Effector CD4-positive, alpha-beta T cell (primary cell): ENCODE measurements at regions not wholly inside any gene's neighbourhood (a gene's known extent, or its start where the extent isn't known, plus 50 kb on each side); places are given as distances from the start of the nearest gene placed in this dataset.

Experiments used
- DNase-seq: peaks from one replicate; pipeline ENCODE4 v3.0.0-alpha.2; 2020

DNA sequence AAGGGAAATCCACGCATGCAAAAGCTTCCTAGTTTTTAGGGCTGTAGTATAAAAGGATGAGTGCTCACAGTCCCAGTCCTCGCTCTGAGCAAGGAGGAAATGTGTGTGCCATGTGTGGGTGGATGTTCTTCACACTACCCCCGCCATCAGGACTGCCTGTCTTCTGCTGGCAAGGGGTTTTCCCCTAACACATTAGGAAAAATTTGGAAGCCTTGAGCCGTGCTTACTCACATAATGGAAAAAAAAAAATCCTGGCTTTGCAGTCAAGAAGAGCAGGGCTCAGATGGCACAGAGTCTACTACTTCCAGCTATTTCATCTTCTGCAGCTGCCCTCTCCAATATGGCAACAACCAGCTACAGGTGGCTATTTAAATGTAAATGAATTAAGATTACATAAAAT, 363.1 kb downstream of the PLPP3 start:
- no peak for DNase-seq

DNA sequence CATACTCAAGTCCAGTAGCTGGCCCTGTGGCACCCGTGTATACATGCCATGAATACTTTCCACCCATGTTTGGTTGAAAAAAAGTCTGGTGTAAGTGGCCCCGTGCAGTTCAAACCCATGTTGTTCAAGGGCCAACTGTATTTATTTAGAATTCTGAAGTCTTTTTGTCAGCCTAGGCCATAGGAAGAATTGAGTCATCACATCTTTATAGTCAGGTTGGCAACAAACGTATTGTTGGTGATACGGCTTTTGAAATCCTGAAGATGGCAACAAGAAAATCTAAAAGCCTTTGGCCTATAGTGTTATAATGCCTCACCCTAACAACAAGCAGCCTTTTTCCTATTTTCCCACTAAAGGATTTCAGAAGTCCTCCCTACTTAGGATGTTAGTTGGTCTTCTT, 363.6 kb downstream of the PLPP3 start:
- DNase-seq: no peak

GRCh38 chr1:56215086-56215485, 364.3 kb downstream of the PLPP3 start:
- no peak for DNase-seq

- DNase-seq: no peak
Observed at GRCh38 chr1:56213068-56213467, 366.3 kb downstream of the PLPP3 start.

DNA sequence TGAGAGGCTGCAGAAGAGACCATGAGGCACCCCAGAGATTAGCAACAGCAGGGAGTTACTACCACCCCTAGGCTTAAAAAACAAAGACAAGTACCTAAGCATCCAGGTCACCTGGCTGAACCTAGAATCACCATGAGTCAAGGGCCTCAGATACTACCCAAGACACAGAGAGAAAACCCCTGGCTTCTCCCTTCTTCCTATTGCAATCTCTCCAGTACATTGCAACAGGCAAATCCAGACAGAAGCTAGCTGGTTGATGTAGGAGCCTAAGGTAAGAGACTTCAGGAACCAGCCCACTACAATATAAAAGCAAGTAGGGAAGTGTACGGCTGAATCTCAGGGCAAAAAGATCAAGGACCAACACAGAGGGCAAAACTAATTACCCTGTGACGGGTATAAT, 367.2 kb downstream of the PLPP3 start:
- no peak for DNase-seq

DNA sequence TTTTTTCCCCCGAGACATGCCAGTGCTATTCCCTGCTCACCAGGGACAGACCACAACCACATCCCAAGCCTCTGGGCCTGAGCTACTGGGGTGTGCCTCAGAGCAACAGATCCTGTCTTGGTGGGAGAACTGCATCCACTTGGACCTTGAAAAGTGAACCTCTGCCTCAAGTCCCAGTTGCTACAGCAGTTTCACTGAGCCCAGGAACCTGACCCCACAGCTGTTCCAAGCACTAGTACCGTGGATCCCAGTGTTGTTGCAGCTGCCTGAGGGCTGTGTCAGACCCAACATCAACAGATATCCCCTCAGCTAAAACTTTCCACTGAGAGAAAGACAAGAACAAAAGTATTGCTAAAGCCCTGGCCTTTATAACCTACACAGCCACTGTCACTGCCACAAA, 373.0 kb downstream of the PLPP3 start:
- DNase-seq: no peak

DNA sequence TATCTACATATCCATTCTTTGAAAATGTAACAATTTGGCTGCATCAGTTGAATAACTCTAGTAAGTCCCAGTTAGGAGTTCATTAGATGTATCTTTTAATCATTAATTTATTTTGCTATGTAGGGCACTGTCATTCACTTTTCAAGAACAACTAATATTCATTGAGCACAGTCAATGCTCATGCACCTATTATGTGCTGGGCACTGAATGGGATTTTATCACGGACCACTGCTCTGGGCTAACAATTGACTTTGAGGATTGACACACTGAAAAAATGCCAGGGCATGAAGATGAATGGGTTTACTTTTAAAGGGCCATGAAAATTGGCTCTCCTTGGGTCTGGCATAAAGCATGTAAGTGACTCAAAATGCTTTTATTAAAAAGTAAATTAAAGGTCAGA, 375.2 kb downstream of the PLPP3 start:
- no peak for DNase-seq

GRCh38 chr1:56202796-56203492, 376.4 kb downstream of the PLPP3 start:
- no peak for DNase-seq

- DNase-seq: no peak
Observed at GRCh38 chr1:56202186-56202585, 377.2 kb downstream of the PLPP3 start.

- no peak for DNase-seq
Observed at GRCh38 chr1:56200896-56201295, 378.5 kb downstream of the PLPP3 start.

GRCh38 chr1:56200442-56200841, 378.9 kb downstream of the PLPP3 start:
- no peak for DNase-seq

- no peak for DNase-seq
Observed at GRCh38 chr1:56199956-56200355, 379.4 kb downstream of the PLPP3 start.

GRCh38 chr1:56199061-56199460, 380.3 kb downstream of the PLPP3 start:
- DNase-seq: no peak

GRCh38 chr1:56197946-56198345, 381.4 kb downstream of the PLPP3 start:
- no peak for DNase-seq

DNA sequence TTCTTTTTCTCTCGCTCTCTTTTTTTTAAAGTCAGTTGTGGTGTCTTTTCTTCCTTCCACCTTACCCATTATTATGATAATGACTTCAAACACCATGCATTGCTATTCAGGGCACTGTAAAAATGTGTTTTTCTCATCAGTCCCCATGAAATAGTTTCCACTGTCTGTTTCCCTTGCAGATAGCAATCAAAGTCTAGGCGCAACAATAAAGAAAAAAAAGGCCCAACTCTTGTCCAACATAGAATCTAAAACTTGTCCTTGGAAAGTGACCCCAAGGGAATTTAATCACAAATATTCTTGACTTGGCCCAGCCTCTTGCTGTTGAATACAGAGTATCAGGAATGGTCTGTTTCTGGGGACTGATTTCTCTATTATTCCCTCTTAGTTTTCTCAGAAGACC, 382.5 kb downstream of the PLPP3 start:
- DNase-seq: no peak

GRCh38 chr1:56194701-56195300, 384.6 kb downstream of the PLPP3 start:
- DNase-seq: no peak

DNA sequence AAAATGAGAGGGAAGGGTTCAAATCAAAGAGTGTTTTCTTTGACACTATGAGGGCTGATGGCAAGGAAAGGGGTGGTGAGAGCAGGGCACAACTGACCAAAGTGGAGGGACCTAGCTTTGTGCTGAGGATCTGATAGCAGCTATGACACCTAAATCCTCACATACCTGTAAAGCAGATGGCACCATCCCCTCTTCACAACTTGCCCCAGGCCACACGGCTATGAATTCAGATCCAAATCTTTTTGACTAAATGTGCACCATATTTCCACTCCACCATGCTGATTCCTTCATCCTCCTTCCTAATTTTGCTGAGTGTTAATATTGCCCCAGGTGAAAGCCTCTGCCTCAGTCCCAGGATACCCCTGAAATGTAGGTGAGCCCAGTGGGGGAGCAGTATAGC, 385.7 kb downstream of the PLPP3 start:
- DNase-seq: no peak

- DNase-seq: no peak
Observed at GRCh38 chr1:56191369-56191768, 388.0 kb downstream of the PLPP3 start.

GRCh38 chr1:56190806-56191365, 388.5 kb downstream of the PLPP3 start:
- no peak for DNase-seq

- no peak for DNase-seq
Observed at GRCh38 chr1:56189946-56190805, 389.2 kb downstream of the PLPP3 start.

DNA sequence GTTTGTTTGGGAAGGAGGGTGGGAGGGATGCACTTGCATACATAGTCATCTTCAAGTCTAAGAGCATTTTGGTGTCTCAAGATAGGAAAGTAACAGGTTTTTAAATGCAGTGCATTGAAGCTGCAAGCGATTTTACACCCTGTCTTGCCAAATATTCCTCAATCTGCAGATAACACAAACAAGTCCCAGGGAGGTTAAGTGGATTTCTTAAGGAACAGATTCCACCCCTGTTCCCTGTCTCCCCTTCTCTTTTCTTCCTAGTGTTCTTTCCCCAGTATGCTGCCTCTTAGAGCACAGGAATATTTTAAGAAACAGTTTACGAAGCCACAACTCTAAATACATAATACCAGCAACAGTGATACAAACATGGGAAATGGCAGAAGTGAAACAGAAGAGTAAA, 389.9 kb downstream of the PLPP3 start:
- DNase-seq: no peak

DNA sequence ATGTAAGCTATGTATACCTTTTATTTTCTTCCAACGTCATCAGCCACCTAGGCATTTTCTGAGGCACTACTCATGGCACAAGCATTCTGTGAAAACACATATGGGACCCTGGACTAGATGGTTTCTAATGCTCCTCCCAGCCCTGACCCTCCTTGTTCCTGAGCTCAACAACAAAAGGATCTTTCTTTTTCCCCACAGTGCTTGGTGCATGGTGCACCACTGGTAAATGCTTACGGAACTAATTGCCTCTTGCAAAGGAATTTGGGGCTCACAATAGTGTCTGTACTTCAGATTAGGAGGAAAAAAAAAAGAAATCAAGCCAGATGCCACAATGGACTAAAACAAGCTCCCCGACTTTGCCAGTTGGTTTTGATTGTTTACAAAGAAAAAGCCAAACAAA, 390.5 kb downstream of the PLPP3 start:
- no peak for DNase-seq

DNA sequence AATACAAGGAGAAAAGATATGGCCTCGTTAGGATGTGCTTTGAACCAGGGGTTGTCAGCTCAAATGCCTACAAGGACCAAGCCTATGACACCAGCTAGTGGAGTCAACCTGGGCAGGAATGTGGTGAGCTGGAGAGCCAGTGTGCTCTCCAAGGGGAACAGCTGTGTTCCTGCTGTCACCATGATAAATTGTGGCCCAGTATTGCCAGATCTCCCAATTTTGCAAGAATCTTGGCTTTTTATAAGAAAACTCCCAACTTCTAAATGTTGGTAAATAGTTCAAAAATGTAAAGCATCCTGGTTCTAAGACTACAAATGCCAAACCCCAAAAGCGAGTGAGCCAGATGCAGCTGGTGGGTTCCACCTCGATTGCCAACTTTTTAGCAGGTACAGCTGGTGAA, 391.1 kb downstream of the PLPP3 start:
- DNase-seq: no peak

- no peak for DNase-seq
Observed at GRCh38 chr1:56187405-56187804, 392.0 kb downstream of the PLPP3 start.
